SHP77 (cell line): ENCODE measurements at regions not wholly inside any gene's neighbourhood (a gene's known extent, or its start where the extent isn't known, plus 50 kb on each side); places are given as distances from the start of the nearest gene placed in this dataset.

Experiments
- DNase-seq, 2 experiments: peaks; one replicate each; lab custom pipeline; 2025; lab: John Stamatoyannopoulos, UW

- no peak for DNase-seq
These were observed 863.7 kb downstream of the GALR1 start for GRCh38 chr18:78113136-78113939.

DNA sequence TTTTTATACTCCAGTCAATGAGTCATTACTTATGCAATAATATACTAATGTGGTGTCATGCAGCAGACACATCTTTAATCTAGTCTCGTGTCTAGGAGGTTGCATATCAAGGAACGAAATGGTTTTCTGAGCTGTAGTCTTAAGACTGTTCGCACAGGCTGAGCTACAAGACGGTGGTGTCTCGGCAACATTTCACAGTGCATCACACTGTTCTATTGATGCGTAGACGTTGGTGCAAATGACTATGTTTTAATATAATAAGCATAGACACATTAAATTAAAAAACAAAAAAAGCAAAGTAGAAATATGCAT, 864.2 kb downstream of the GALR1 start:
- no peak for DNase-seq

GRCh38 chr18:78115896-78116561, 863.6 kb upstream of the SALL3 start:
- no peak for DNase-seq

- DNase-seq, result no peak
These were observed 856.3 kb upstream of the SALL3 start for GRCh38 chr18:78123144-78123909.

DNA sequence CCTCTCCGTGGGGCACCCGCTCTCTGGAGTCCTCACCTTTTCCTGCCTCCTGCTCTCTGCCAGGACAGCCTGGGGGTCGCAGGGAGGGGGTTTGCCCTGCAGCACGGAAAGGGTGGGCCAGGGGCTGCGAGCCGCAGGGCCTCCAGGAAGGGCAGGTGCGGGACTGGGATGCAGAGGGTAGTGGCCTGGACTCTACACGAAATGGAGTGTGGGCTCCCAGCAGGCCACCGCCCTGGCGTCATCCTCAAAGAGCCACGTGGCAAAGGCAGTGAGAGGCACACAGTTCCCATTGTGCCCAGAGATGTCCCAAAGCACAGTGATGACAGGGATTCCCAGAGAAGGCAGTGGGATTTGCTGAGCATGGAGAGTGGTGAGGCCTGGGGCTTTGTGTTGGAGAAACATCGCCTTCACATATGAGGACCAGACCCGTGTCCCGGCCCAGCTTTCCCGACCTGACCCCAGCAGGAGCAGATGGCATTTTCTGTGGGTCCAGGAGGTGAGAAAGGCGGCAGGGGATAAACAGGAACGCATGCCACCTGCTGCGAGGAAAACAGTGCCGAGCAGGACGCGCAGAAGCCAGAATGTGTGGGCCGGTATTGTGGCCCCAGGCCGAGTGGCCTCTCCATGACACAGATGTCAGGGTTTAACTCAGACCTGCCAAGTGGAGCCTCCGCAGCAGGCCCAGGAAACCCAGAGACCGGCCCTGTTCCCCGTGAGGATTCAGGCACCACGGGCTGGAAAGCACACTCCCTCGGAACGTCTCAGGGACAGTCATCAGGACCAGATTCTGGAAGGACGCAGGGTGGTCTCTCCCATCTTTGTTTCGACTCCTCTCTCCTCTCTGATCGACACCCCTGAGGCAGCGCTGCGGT, 855.5 kb upstream of the SALL3 start:
- no peak for DNase-seq

GRCh38 chr18:78125206-78125896, 854.3 kb upstream of the SALL3 start:
- no peak for DNase-seq

- DNase-seq, result no peak
These were observed 853.5 kb upstream of the SALL3 start for GRCh38 chr18:78126106-78126505.

DNA sequence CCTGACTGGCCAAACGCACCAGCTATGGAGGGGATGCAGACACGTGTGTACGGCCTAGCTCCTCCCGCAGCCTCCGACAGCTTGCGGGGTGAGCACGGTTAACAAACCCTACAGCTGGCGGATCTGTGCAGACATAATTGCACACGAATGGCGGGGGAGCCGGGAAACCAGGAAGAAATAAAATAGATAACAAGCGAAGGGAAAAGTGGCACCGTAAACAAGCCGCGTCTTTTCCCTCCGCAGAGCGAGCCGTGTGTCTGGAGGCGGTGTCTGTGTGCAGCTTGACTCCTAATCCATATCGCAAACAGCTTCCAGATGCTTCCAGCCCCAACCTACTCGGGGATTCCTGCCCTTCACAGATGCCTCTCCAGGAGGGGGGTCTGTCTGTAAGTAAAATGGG, 853.1 kb upstream of the SALL3 start:
- DNase-seq, result no peak

- DNase-seq, result no peak
These were observed 852.6 kb upstream of the SALL3 start for GRCh38 chr18:78127041-78127440.

- no peak for DNase-seq
These were observed 851.6 kb upstream of the SALL3 start for GRCh38 chr18:78128004-78128403.

DNA sequence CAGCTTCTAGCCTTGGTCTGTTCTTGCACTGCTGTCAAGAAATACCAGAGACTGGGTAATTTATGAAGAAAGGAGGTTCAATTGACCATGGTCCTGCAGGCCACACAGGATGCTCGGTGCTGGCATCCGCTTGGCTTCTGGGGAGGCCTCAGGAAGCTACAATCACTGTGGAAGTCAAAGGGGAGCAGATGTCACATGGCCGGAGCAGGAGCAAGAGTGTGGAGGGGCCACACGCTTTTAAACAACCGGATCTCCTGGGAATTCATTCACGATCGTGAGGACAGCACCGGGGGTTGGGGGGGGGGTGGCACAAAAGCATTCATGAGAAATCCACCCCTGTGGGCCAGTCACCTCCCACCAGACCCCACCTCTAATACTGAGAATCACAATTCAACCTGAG, 850.4 kb upstream of the SALL3 start:
- no peak for DNase-seq

GRCh38 chr18:78130232-78131195, 849.1 kb upstream of the SALL3 start:
- no peak for DNase-seq

GRCh38 chr18:78133729-78134128, 845.9 kb upstream of the SALL3 start:
- no peak for DNase-seq

- DNase-seq, result no peak
These were observed 842.6 kb upstream of the SALL3 start for GRCh38 chr18:78136986-78137385.

GRCh38 chr18:78138983-78139496, 840.6 kb upstream of the SALL3 start:
- no peak for DNase-seq

GRCh38 chr18:78140294-78140693, 839.3 kb upstream of the SALL3 start:
- DNase-seq, result no peak

DNA sequence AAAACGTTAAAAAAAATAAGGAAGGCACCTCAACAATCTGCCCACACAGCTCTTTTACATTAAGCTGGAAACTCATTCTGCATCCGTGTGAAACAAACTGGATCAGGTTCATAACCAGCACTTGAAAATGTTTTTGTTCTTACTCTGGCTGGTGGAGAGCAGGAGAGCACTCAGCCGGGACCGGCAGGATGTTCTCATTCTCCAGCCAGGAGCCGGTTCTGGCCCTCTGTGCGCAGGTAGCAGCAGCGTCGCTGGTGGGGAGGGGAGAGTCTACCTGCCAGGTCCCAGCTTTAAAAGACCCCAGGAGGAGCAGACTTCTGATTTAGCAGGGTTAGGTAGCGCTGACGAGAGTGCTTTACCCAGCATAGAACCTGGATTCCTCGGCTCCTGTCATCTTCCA, 834.9 kb upstream of the SALL3 start:
- DNase-seq, result no peak

GRCh38 chr18:78145096-78145495, 834.5 kb upstream of the SALL3 start:
- DNase-seq, result no peak

DNA sequence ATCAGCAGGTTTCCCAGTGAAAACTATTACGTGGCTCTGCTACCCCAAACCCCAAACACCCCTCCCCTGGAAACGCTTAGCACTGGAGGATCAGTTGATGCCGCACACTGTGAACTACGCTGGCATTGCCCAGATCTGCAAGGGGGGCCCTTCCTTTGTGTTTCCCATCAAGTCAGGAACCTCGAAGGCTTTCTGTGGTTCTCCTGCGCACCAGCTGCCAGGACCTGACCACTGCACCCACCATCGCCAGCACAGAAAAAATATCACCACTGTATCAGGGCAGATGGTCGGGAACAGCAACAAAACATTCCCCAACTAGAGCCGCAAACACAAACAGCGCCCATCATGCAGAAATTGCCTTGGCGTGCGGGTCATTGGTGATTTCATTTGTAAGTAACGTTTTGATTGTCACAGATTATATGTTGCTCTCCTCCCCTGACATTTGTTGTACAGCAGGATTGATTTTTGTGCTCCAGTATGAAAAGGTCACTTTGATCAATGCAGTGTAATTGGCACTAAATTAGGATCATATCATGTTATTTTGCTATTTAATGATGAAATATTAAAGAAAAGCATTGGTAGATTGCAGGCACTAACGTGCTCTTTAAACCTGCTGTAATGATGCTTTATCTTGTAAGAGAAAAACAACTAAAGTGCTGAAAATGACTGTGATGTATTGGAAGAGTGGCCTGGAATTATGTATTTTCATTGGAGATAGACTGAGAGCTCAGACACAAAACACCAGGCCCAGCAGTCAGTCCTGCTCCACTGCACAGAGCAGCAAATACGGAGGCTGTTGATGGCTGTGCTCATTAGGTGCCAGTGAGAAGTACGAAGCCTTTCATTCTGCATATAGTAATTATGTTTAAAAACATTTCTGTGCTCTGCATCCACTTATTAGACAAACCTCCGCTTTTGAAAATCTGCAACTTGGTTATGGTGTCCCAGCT, 833.2 kb upstream of the SALL3 start:
- DNase-seq, result no peak
